PFSK-1 (cell line): ENCODE measurements at regions not wholly inside any gene's neighbourhood (a gene's known extent, or its start where the extent isn't known, plus 50 kb on each side); places are given as distances from the start of the nearest gene placed in this dataset.

Experiments used
- FOXP2 ChIP-seq: optimal IDR thresholded peaks from 2 replicates; pipeline ENCODE3; 2011; ENCODE audit warnings: borderline replicate concordance, control low read depth, inconsistent platforms; ENCODE audit not compliant: insufficient read depth; ENCODE audit errors: extremely low read length, extremely low read depth
- POLR2AphosphoS5 ChIP-seq: IDR thresholded peaks from 2 replicates; pipeline ENCODE4 v1.6.1; 2012; ENCODE audit warnings: low read depth, mild to moderate bottlenecking, control low read depth, low read length, moderate library complexity
- SIN3A ChIP-seq: IDR thresholded peaks from 2 replicates; pipeline ENCODE4 v1.6.1; 2012; ENCODE audit warnings: mild to moderate bottlenecking, low read length, moderate library complexity, borderline replicate concordance; ENCODE audit not compliant: insufficient read depth
- TAF1 ChIP-seq: IDR thresholded peaks from 2 replicates; pipeline ENCODE4 v1.6.1; 2012; ENCODE audit warnings: low read length, control low read depth, borderline replicate concordance; ENCODE audit not compliant: insufficient read depth
- TF ChIP-seq, protein P1 (sequence below), 2 experiments: IDR thresholded peaks; 2 replicates each; pipeline versions ENCODE4 v1.6.1 to v1.8.0; 2011 to 2012; ENCODE audit warnings: low read depth in 2 of 2, low read length in 2 of 2, control low read depth in 1 of 2, inconsistent platforms in 1 of 2, mild to moderate bottlenecking in 1 of 2, moderate library complexity in 1 of 2; ENCODE audit not compliant: insufficient read depth in 1 of 2

DNA sequence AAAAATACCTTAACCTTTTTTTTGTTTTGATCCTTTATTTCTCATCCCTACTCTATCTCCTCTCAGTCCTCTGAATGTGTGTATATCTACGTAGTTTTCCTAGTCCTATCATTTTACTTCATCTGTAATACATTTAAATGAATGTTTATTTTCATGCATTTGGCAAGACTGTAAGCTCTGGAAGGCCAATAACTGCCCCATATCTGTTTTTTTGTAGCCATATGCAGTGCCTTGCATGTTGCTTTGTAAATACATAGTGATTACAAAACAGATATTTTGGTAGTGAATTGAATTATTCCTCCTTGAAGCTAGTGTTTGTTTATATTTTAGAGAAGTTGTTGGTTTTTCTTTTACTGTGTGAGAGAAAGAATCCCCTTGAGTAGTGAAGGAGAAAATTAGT, 450.2 kb downstream of the PCDH18 start:
- TF ChIP-seq POLR2AphosphoS5, result no peak
- TF ChIP-seq SIN3A, result no peak
- no peak for TF ChIP-seq TAF1
- TF ChIP-seq, protein P1, sequence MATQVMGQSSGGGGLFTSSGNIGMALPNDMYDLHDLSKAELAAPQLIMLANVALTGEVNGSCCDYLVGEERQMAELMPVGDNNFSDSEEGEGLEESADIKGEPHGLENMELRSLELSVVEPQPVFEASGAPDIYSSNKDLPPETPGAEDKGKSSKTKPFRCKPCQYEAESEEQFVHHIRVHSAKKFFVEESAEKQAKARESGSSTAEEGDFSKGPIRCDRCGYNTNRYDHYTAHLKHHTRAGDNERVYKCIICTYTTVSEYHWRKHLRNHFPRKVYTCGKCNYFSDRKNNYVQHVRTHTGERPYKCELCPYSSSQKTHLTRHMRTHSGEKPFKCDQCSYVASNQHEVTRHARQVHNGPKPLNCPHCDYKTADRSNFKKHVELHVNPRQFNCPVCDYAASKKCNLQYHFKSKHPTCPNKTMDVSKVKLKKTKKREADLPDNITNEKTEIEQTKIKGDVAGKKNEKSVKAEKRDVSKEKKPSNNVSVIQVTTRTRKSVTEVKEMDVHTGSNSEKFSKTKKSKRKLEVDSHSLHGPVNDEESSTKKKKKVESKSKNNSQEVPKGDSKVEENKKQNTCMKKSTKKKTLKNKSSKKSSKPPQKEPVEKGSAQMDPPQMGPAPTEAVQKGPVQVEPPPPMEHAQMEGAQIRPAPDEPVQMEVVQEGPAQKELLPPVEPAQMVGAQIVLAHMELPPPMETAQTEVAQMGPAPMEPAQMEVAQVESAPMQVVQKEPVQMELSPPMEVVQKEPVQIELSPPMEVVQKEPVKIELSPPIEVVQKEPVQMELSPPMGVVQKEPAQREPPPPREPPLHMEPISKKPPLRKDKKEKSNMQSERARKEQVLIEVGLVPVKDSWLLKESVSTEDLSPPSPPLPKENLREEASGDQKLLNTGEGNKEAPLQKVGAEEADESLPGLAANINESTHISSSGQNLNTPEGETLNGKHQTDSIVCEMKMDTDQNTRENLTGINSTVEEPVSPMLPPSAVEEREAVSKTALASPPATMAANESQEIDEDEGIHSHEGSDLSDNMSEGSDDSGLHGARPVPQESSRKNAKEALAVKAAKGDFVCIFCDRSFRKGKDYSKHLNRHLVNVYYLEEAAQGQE (IDR thresholded peaks at IDR 0.05; ENCODE audit: insufficient read depth in 1 of 2, low read depth in 2 of 2, low read length in 2 of 2), result no peak
- no peak for TF ChIP-seq FOXP2

GRCh38 chr4:137076908-137077307, 455.4 kb downstream of the PCDH18 start:
- TF ChIP-seq POLR2AphosphoS5 (no peak), FOXP2 (no peak), SIN3A (no peak), TAF1 (no peak)
- TF ChIP-seq, protein P1 (IDR thresholded peaks at IDR 0.05; ENCODE audit: insufficient read depth in 1 of 2, low read depth in 2 of 2, low read length in 2 of 2), result no peak

DNA sequence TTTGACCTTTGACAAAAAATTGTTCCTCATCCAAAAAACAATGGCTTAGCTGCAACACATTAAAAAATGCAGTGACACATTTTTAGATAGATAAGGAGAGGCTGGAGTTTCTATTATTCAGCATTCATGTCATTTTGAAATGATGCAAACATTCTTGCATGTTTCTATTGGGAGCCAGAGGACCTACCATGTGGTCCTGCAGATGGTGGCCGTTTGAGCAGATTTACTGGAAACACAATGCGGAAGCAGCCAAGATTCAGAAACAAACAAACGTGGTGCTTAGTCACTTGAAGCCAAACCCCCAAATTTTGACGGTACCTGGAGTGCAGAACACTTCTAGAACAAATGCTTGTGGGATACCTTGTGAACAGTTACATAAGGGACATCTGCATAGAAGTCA, 456.7 kb downstream of the PCDH18 start:
- TF ChIP-seq SIN3A (no peak), FOXP2 (no peak)

DNA sequence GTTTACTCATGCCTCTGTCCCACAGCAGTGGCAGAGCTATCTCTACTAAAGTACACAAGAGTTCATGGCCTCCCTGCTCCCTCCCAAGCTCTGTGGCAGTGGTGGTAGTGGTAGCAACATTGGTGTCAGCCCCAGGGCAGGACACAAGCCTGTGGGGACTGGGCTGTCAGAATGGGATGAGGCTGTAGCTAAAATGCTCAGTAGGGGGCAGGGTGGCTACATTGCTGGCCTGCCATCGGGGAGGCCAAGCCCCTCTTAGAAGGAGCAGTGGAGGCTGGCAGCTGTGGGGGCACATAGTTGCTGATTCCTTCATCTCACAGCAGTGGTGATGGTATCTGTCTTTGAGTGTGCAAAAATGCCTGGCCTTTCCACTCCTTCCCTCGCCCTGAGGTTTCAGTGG, 461.7 kb downstream of the PCDH18 start:
- no peak for TF ChIP-seq TAF1
- TF ChIP-seq POLR2AphosphoS5, result no peak
- no peak for TF ChIP-seq SIN3A
- no peak for TF ChIP-seq FOXP2
- TF ChIP-seq, protein P1 (IDR thresholded peaks at IDR 0.05; ENCODE audit: insufficient read depth in 1 of 2, low read depth in 2 of 2, low read length in 2 of 2), result no peak

DNA sequence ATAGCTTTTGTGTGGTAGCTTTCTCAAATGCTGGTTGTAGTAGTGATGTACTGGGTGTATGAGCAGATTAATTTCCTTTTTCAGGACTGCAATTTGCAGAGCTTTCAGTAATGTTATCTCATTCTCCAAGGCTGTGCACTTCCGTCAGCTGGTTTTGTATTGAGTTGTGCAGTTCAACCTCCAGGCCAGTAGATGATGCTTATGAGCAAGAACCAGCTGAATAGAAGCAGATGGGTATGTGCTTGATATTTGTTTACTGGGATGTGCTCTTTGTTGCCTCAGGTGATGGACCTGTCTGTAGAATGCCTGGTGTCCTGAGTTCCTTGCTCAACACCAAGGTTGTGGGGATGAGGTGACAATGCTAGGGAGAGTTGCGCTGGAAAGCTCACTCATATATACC, 462.8 kb downstream of the PCDH18 start:
- TF ChIP-seq FOXP2 (no peak), TAF1 (no peak), POLR2AphosphoS5 (no peak), SIN3A (no peak)
- TF ChIP-seq, protein P1 (IDR thresholded peaks at IDR 0.05; ENCODE audit: insufficient read depth in 1 of 2, low read depth in 2 of 2, low read length in 2 of 2), result no peak
